ENCODE measurements at regions not wholly inside any gene's neighbourhood (a gene's known extent, or its start where the extent isn't known, plus 50 kb on each side); places are given as distances from the start of the nearest gene placed in this dataset.

DNA sequence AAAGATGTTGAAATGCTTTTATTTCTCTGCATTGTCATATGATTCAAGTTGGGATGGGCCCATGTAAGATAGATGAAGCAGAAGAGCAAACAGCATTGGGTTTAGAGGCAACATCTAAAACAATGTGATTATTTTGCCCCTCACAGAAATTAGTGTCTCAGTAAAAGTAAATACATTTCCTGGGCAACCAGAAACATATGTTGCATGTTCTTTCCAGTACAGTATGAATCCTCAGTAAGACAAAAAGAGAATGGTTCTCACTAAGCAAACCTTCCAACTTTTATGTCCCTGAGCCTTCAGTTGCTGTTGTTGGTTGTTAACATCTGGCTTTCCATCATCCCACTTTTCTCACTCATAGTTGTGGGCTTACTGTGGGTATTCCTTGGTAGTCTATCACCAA, 222.5 kb upstream of the PRPS1L1 start:
- no peak for DNase-seq (ENCODE audit: low read depth in 2 of 2)

DNA sequence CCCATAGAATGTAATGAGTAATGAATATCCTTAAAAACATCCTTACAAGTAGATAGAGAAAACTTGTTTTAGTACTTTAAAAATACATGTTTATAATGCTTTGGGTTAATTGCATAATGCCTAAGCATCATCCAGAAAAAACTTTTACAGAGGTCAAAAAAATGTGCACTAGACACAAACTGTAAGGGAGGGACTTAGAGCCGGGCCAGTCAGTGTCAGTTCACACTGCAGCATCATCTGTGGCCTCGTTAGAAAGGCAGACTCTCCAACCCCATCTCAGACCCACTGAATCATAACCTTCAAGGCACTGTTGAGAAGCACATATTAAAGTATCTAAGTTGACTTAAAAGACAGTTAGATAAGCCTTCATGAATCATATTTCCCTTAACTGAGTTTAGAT, 230.1 kb upstream of the PRPS1L1 start:
- no peak for DNase-seq (ENCODE audit: low read depth in 2 of 2)

DNA sequence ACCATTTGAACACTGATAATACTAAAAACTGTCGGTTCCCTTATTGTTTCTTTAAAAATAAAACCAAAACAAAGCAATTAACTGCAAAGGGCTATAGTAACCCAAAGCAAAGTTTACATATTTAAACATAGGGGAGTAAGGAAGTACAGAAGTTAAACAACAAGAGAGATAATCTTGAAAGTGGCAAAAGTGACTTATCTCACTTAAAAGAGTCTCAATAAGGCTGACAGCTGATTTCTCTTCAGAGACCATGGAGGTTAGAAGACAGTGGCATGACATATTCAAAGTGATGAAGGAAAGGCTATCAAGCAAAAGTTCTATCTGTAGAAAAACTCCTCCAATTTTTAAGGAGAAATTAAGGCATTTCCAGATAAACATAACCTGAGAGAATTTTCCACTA, 233.5 kb upstream of the HDAC9 start:
- DNase-seq (ENCODE audit: low read depth in 2 of 2): no peak

DNA sequence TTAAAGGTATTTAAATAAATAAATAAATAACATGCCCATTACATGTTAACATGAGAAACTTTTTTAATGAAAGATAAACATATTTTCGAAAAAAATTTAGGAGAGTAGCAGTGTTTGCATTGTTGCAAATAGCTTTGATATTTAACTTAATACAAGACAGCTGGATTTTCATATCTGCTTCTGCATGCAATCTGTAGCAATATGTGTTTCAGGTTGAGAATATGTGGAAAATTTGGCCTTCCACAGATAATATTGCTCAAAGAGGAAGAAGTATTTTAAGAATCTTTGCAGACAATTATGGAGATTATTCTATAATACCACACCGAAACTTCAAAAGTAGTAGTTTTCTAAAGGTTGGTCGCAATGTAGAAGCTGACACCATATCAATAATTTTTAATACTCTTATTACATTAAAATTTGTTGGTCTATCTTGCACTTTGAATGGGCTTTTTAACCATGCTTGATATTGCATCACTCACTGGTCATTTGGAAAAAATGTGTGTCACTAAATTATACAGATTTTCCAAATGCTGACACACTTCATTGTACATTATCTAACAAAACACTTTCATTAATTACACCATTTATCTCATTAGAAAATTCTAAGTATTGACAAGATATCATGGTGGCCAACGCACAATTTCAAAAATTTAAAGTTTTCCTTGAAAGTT, 229.8 kb upstream of the HDAC9 start:
- no peak for DNase-seq (ENCODE audit: low read depth in 2 of 2)

DNA sequence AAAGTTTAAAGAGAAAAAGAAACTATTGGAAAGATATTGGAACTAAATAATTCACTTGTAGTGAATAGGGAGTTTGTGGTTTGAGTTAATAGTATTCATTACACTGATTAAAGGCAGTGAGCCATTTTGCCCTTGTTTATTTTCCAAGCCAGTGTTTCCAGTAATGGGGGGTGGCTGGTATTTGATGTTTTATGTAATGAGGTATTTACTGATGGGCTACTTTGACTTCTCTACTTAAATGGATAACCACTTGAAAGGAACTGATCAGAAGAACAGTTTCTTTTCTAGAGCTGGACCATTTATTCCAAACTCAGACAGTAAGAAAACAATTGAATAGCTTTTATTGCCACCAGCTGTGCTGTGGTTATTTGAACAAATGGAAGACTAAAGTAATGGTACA, 227.0 kb upstream of the HDAC9 start:
- DNase-seq (ENCODE audit: low read depth in 2 of 2): no peak

DNA sequence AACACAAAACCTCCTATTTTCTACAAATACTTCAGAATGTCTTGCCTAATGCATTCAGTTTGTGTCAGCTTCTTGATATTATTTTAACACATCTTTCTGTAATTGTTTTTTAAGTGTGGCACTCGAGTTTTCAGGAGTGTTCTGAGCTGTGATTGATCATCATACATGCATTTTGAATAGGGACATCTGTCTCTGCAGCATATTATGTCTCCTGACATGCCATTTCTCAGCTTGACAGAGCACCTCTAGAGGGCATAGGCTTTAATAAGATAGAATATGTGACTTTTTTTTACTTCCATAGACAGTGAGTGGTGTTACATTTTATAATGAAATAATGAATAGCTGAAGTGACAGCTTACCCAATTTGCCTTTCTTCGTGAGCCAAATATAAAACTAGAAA, 219.2 kb upstream of the HDAC9 start:
- DNase-seq (ENCODE audit: low read depth in 2 of 2): no peak

DNA sequence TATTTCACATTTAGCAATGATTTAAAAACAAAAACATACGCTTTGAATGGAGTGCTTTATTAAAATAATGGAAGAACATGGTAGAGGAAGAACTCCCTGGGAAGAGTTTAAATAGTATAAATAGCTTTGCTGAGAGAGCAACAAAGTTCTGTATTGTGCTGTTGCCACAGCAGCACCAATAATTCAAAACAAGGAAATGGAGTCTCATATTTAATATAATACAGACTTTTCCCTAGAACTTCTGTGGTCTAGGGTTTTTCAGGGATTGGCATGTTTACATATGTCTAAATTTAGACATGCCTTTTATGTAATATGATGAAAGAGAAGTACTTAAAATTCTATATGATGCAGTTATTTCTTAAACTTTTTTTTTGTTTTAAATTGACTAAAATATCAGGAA, 217.2 kb upstream of the HDAC9 start:
- DNase-seq (ENCODE audit: low read depth in 2 of 2): no peak

DNA sequence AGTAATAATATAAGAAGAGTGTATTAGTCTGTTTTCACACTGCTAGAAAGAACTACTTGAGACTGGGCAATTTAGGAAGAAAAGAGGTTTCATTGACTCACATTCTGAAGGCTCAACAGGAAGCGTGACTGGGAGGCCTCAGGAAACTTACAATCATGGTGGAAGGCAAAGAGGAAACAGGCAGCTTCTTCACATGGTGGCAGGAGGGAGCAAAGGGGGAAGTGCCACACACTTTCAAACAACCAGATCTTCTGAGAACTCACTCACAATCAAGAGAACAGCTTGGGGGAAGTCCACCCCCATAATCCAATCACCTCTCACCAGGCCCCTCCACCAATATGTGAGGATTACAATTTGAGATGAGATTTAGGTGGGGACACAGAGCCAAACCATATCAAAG, 212.5 kb upstream of the HDAC9 start:
- no peak for DNase-seq (ENCODE audit: low read depth in 2 of 2)

DNA sequence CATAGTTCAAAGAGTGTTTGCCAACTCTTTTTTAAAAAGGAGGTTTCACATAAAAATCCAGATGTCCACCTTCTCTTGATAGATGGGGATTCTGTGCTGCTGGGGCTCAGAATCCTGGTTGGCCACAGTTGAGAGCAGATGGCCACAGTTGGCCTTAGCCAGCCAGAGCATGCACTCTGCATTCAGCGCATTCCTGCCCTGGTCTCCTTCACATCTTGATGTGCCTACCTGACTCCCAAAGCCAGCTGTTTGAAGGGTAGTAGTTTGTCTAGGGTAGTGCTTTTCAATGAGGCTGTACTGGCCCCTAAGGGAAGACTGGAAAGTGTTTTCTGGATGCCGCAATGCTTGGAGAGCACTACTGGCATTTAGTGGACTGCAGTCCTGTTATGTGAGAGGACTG, 208.1 kb upstream of the HDAC9 start:
- no peak for DNase-seq (ENCODE audit: low read depth in 2 of 2)

DNA sequence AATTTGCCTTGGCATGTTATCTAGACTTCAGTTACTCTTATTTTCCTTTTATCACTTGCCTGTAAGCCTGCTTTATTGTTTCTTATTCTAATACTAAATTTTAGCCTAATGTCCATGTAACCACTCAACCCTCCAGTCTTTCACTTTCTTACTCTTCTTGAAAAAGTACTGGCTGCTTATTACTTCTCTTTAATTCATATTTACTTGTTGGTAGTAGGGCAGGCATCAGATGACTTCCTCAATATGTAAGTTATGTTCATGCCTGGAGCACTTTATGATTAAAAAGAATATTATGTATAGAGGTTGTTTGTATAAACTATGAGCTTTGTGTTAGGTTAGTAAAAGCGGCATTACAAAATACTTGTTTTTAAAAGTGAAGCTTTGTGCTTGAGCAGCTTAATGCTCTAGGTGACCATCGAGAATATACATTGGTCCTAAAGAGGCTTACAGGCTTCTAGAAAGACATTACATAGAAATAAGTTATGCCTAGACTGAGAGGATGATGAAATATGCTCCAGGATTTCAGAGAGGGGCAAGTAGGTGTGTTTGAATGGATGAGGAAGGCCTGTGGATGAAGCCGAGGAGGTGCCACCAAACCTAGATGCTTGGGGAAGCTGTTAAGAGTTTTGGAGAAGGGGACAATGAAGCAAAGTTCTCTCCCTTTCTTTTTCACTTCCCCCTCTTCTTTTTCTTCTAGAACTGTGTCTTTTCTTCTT, 207.1 kb upstream of the HDAC9 start:
- DNase-seq (ENCODE audit: low read depth in 2 of 2): no peak

DNA sequence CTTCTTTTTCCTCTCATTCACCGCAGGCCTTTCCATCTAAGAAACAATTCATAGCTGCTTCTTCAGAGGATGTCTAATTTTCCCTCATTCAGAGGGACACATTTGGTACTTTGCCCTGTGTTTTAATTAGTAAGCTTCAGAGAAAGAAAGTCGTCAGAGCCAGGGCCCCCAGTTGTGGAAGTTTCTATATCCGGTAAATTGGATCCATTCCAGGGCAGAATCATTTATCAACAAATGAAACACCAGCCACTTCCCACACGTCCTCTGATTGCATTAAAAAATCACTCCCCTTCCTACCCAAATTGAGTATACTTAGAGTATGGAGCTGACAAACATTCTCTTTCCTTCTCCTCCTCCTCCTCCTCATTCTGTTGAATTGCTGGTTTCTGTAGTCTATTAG, 205.8 kb upstream of the HDAC9 start:
- no peak for DNase-seq (ENCODE audit: low read depth in 2 of 2)

DNA sequence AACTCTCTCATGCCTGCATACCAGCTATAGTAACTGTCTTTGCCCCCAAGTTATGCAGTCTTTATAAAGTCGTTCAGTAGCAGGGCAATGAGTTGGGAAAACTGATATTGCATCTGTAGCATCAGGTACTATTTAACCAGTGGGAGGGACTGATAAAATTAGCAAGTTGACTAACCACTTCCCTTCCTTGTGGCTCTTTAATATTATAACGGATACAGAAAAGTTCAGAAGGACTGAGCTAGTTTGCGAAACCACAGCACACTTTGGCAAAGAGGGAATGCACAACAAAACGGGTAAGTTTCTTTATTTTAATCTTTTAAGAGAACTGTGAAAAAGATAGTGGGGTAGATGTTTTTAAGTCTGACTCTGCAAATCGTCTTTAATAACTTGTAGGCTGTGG, 205.3 kb upstream of the HDAC9 start:
- no peak for DNase-seq (ENCODE audit: low read depth in 2 of 2)

DNA sequence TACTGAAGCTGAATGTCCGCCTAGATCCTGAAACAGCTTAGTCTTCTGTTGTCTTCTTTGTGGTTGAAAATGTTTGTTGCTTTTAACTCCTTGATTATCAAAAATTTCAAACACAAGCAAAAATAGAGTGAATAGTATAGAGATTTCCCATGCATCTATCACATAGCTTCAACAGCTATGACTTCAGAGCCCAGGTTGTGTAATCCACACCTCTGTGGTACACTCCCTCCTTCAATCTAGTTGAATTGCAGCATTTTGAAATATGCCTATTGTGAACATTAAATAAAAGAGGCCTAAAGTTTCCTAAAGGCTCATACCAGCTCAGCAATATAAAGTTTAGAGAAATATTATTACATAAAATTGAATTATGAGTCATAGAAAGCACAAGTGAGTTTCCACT, 204.7 kb upstream of the HDAC9 start:
- no peak for DNase-seq (ENCODE audit: low read depth in 2 of 2)

DNA sequence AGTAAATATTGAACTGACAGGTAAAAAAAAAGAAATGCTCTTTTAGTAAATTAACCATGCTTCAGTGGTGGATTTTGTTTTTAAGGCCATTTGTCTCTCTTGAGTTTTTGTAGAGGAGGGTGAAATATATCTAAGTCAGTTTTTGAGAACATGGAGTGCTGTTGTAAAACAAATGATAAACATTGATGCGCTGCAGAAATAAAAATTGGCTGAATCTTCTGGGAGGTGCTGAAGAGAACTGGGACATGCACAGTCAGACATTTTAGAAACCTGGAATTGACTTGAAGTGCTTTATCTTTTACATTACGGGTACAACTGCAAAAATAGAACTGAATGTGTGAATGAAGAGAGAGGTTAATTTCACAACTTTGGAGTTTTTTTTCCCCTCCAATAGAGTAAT, 203.0 kb upstream of the HDAC9 start:
- no peak for DNase-seq (ENCODE audit: low read depth in 2 of 2)

DNA sequence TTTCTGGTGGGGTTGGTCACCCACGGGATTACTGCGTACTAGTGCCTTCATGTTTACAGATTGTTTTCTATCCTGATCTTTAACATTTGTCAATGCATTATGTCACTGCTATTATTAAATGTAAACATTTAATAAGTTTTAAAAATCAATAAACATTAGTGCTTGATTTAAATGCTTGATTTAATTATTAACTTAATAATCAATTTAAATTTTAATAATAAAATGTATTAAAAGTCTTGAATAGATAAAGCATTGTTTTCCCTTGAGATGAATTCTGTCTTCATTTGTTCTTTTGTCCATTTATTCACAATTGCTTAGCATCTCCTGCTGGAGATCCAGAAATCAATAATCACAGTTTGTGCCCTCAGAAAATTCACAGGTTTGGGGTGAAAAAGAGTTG, 201.8 kb upstream of the HDAC9 start:
- DNase-seq (ENCODE audit: low read depth in 2 of 2): no peak

DNA sequence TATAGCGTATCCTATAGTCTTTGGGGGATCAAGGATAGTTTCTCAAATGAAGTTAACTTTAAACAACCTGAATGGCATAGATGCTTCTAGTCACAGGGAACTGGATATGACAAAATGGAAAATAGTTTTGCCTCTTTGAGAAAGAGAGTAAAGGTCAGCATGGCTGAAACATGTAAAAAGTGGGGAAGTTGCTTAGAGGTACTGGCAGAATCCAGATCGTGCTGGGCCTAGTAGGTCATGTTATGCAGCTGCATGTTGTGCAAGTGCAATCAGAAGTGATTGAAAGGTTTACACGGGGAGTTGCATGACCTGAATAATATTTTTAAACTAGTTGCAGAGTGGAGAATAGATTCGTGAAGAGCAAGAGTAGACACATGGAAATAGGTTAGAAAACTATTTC, 201.1 kb upstream of the HDAC9 start:
- no peak for DNase-seq (ENCODE audit: low read depth in 2 of 2)

DNA sequence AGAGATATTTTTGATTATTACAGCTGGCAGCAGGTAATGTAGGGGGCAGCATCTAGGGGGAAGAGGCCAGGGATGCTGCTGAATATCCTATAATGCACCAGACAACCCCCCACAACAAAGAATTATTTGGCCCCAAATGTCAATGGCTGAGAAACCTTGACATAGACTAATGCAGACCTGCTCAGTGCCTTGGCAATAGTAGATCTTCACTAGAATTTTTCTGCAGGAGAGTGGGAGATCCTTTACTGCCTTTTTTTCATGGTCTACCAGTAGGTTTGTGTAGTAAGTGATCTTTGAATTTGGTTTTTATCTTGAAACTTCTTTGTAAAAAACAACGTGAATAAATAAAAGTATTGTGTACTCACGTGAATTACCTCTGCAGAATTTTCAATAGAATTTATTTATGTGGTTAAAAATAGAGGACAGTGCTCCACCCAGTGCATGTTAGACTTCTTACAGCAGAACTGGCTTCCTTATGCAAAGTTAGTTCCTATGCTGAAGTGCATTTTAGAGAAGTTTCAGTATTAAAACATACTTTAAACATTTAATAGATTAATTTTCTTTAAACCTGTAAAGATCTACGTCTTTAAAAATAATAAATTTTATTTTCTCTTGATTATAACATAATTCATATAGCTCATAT, 199.6 kb upstream of the HDAC9 start:
- DNase-seq (ENCODE audit: low read depth in 2 of 2): no peak

DNA sequence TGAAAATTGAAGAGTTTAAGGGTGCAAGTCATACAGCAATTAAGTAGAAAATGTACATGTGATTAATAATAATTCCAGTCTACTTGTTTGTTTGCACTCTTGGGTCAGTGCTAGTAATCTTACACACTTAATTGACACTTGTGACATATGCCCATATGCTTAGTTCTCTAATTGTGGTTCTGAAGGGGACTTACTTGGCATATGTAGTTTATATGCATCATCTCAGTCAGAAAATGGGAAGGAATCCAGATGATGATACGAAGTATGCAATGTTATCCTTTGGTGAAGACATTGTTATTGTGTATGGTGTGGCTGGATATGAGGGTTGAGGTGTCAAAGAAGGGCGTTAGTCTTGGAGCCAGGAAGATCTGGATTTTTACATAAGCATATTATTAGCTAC, 193.5 kb upstream of the HDAC9 start:
- DNase-seq (ENCODE audit: low read depth in 2 of 2): no peak

DNA sequence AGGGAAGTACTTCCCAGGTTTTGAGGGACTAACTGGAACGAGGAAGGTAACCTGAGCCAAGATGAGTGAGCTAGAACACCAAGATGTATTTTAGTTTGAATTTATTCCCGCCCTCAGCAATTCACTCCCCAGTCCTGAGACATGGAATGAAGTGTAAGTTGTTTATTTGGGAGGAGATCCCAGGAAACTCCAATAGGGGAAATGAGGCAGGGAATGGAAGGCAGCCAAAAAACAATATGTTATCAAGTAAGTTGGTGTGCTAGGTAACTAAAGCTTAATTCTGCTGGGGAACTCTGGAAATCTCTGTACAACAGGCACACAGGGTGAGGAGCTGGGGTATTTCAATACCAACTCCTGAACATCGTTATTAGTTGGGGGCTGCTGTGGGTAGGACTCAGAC, 189.7 kb upstream of the HDAC9 start:
- no peak for DNase-seq (ENCODE audit: low read depth in 2 of 2)

DNA sequence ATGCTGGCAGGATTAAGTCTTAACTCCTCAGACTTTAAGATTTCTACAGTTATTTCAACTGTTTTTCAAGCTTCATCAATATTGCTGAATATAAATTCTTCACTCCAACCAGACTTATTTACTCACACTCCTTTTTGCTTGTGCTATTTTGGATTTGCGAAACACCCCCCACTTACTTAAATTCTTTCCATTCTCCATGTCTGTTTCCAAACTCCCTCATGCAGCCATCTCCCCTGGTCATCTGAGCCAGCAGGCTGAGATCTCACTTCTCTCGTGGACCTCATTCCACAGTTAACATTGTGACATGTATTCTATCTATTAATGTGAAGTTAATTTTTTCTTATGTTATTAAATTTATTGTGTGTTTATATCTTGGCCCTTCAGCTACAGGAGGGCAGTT, 188.9 kb upstream of the HDAC9 start:
- DNase-seq (ENCODE audit: low read depth in 2 of 2): no peak

DNA sequence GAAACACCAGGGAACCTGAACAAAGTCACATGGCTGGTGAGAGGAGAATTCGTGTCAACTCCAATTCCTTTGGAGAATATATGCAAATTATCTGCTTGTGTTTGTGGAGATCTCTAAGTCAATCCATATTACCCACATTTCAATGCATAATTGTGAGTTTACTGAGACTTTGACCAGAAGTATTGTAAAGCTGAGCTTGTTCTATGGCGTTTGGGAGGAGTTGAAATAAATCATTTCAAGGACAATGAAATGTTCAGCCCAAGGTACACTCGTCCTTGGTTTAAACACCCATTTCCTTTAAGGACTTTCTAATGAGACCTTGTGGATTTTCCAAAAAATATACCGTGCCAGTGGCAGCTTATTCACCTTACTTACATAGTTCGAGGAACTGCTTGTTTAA, 186.6 kb upstream of the HDAC9 start:
- no peak for DNase-seq (ENCODE audit: low read depth in 2 of 2)

DNA sequence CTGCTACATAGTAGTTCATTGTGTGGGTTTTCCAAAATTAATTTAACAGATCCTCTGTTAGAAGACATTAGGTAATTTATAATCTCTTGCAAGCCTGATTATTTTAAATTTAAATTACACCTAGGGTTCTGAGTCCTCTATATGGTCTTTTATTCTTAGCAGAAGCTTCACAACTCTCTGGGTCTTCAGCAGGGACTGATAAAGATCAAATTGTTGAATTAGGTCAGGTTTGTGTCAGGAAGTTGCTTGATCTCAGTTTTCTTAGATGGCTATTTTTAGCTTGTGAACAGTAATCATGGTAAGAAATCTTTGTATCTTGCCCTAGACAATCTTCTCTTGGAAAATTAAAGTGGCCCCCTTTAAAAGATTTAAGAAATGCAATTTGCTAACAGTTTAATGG, 183.1 kb upstream of the HDAC9 start:
- no peak for DNase-seq (ENCODE audit: low read depth in 2 of 2)

DNA sequence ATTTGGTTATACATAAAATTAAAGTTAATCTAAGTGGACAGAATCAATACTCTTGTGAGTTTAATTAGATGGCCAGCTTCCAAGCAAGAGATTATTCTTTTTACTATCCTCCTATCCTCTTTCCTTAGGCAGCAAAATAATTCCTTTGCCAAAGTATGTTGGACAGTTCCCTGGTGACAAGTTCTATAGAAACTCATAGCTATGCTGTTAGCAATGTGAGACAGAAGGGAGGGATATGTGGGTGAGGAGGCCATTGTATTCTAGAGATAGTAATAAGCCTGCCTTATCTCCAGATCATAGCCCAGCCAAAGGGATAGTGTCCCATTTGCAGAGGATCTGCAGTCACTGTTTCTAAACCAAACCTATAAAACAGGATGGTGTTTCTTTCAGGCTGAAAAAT, 181.6 kb upstream of the HDAC9 start:
- no peak for DNase-seq (ENCODE audit: low read depth in 2 of 2)

DNA sequence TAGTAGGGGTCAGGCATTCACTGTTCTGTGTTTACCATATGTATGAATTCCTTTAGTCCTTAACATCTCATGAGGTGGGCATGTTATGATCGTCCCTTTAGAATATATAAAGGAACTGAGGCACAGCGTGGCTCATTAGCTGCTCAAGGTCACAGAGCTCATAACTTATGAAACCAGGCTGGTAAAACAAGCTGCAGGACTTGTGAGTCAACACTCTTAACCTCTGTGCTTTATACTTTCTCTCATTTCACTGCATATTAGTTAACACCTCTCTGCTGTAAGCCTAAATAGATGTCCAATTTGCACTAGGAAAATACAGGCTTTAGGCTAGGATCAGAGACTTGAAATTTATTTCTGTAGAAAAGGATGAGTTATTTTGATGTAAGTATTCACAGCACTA, 180.3 kb upstream of the HDAC9 start:
- DNase-seq (ENCODE audit: low read depth in 2 of 2): no peak
